HG03460 (cell line): ENCODE measurements at regions not wholly inside any gene's neighbourhood (a gene's known extent, or its start where the extent isn't known, plus 50 kb on each side); places are given as distances from the start of the nearest gene placed in this dataset.

Experiments
- ATAC-seq: cut with Tn5 transposase; IDR thresholded peaks from one replicate; pipeline ENCODE4 v1.9.1; 2021; ENCODE audit not compliant: unreplicated experiment

- ATAC-seq: no peak
These were observed 144.0 kb downstream of the GLI2 start for GRCh38 chr2:120879431-120880295.

GRCh38 chr2:120880381-120880780, 144.7 kb downstream of the GLI2 start:
- no peak for ATAC-seq

GRCh38 chr2:120881981-120882788, 146.5 kb downstream of the GLI2 start:
- ATAC-seq: no peak

DNA sequence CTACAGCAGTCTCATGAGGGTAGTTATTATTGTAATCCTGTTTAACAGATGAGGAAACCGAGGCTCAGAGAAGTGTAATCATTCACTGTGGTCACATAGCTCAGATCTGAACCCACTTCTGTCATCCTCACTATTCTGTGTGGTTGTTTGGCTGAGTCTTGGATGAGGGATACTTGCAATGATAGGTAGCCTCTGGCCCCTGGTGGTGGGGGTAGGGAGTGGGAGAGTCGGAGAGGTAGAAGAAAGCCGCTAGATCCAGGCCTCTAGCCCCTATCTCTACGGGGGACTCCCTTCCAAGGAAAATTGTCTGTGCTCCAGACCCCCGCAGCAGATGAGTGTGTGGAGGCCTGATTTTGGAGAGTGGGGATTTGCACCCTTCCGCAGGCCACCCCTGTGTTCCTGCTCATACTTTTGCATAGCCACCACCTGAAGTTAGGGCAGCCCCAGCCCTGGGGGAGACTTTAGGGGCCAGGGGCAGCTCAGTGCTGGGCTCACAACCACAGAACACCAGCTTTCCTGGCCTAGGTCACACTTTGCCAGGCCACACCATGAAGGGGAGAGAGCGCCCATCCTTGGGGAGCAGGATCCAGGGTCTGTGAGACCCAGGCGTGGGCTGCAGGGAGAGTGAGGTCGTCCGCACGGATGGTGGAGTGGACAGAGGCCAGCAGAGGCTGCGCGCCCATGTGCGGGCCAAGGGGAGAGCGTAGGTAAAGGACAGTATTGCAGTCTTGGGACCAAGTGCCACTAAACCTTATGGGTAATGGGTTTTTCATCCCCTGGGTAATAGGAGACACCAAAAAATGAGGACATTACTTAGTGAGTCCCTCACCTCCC, 148.2 kb downstream of the GLI2 start:
- no peak for ATAC-seq

- no peak for ATAC-seq
These were observed 149.0 kb downstream of the GLI2 start for GRCh38 chr2:120884472-120885290.

DNA sequence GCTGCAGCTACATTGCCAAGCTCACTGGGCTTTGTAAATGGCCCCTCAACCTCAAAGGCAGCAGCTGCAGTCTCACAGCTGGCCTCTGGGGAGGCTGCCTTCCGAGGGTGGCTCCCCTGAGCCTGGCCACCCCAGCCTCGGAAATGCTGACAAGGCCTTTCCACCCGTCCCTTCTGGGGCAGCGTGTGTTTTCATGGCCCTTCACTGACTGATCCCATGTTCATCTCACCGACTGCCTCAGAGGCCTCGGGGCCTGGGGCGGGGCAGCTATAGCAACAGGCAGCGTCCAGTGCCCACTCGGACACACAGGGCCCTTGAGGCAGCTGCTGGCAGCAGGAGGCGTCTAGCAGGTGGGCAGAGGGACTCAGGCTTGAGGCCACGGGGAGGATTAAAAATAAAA, 149.7 kb downstream of the GLI2 start:
- no peak for ATAC-seq

- no peak for ATAC-seq
These were observed 150.1 kb downstream of the GLI2 start for GRCh38 chr2:120885749-120886148.

GRCh38 chr2:120886534-120887319, 151.1 kb downstream of the GLI2 start:
- no peak for ATAC-seq

DNA sequence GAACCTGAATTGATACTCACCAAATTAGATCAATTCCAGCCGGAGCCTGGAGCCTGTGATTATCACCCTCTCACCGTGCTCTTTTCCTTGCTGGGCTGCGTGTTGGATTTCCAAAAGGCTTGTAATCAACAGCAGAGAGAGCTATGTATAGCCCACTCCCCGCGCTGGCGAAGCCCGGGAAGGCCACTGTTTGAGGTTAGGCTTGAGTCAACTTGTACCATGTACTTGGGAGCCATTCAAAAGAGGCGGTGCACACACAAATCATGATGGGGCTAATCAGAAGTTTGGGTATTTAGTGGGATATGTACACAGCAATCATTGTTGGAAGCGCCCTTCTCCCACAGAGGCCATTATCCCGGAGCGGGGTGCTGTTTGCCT, 151.6 kb downstream of the GLI2 start:
- no peak for ATAC-seq

DNA sequence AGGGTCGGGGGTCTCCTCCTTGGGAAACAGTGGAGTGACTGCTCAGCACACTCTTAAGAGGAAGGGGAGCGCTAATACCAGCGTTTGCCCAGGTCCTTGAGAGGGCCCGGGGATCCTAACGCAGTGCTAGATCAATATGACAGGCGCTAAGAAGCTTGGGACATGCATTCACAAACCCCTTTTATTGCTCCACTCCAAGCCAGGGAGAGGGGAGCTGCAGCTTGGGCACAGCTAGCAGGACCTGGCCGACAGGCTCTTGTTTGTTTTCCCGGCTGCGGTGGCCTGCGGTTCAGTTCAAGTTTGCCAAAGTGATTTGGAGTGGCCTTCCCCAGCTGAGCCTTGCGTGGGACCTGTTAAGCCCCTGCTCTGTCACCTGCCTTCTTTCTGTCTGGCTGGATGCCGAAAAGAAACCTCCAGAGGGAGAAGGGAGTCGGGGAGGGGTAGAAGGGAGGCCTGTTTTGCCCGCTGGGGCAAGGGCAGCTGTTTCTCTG, 152.1 kb downstream of the GLI2 start:
- ATAC-seq: no peak

- ATAC-seq: no peak
These were observed 153.2 kb downstream of the GLI2 start for GRCh38 chr2:120888851-120889250.

DNA sequence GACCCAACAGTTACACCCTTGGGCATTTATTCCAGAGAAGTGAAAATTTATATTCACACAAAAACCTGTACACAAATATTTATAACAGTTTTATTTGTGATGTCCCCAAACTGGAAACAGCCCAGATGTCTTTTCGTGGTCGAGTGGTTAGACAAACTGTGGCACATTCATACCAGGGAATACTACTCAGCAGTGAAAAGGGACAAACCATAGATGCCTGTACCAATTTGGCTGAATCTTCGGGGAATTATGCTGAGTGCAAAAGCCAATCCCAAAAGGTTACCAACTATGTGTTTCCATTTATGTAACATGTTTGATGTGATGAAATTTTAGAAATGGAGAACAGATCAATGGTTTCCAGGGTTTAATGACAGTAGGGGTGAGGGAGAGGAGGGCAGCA, 154.3 kb downstream of the GLI2 start:
- no peak for ATAC-seq

GRCh38 chr2:120890566-120891360, 155.1 kb downstream of the GLI2 start:
- ATAC-seq: no peak

GRCh38 chr2:120892271-120892966, 156.8 kb downstream of the GLI2 start:
- no peak for ATAC-seq

- no peak for ATAC-seq
These were observed 157.4 kb downstream of the GLI2 start for GRCh38 chr2:120892967-120893667.

DNA sequence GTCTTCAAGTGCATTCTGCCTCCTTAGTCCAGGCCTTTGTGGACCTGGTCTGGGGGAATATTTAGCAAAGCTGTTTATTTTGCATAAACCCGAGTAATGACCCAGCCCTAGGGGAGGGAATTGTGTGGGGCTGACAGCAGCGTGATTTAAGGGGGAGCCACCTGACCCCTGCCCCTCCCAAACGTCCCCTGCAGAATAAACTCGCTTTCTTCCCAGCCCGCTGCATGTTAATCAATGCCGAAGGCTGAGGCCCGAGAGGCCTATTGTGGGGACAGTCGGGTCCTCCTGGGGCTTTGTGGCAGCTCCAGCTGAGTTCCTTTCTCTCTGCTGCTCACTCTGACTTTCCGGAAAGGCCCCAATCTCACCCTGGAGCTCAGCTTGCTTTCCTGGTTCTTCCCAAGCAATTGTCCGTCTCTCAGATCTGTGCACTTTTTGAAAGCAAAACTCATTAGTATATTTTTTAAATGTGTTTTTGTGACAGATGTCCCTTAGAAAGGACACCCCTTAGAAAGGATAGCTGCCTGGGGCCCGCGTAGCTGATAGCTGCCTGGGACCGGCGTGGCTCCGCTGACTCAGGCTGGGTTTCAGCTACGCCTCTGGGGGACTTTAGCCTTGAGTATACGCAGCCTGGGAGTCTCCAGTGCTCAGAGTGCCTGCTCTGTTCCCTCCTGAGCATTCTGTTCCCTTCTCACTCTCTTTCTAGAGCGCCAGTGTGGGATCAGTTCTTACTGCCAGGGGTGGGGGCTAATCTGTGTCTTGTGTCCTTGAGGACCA, 158.3 kb downstream of the GLI2 start:
- ATAC-seq: no peak

GRCh38 chr2:120894966-120895365, 159.3 kb downstream of the GLI2 start:
- no peak for ATAC-seq
